T-helper 2 cell treated with Interferon-gamma antibody and Interleukin-4, amounts not matched to agents 100 ng/mL and 5 ng/mL, for 36 hours (primary cell): ENCODE measurements at regions not wholly inside any gene's neighbourhood (a gene's known extent, or its start where the extent isn't known, plus 50 kb on each side); places are given as distances from the start of the nearest gene placed in this dataset.
"Not testable (repeated sequence)": the region's sequence is repeated elsewhere in the genome, so short reads cannot be mapped to it uniquely, and the experiment has no call there.

Experiments used
- intact Hi-C: fragments of 100-400 bp; cut with micrococcal nuclease; formaldehyde crosslinking; loops from one replicate; pipeline ENCODE4 v1.15.1; 2023

DNA sequence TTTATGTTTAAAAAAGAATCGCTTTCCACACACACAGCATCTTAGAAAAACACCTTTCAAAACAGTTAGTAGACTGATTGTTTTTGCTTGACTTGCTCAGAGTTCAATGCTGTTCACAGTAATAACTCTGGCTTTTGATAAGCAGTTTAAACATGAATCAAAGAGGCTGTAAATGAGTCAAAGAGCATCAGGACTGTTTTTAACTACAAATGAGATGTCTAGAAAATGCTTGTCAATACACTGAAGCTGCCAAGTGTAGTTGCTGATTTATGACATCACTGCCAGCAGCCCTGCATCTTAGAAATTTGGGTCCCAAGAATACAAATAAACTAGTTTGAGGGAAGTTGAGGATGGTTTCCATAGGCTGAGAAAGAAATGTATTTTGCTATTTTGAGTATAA lies 2057.1 kb upstream of the PCDH20 start:
- intact Hi-C loops: no loop called here

DNA sequence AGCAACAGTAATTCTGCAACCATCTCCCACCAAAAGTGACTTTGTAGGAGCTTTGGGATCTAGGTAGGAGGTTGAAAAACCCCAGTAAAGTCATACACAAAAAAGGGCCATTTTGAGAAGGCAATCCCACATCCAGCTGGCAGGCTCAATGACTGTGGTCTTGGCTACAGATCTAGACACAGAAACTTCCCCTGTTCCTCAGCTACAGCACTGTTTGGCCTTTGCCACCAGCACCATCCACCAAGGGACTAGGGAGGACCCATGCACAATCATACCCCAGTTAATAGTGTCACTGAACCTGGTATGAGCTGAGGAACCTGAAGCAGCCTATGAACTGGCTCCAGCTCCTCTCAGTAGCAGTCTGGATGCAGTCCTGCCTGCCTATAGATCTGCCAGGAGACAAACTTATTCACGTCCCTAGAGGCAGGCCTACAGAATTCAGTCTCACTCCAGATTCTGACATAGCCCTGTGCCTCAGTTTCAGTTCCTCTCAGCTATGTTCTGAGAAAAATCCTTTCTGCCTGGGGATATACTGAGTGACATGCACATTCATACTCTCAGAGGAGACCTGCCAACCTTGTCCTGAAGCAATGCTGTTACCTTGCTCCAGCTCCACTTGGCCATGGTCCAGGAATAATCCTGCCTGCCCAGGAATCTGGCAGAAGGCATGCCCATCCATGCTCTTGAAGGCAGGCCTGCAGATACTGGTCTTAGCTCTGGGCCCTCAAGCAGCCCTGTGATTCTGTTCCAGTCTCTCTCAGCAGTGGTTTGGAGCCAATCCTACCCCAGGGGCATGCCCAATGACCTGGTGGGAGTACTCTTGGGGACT lies 2048.3 kb upstream of the PCDH20 start:
- intact Hi-C loops: no loop called here

DNA sequence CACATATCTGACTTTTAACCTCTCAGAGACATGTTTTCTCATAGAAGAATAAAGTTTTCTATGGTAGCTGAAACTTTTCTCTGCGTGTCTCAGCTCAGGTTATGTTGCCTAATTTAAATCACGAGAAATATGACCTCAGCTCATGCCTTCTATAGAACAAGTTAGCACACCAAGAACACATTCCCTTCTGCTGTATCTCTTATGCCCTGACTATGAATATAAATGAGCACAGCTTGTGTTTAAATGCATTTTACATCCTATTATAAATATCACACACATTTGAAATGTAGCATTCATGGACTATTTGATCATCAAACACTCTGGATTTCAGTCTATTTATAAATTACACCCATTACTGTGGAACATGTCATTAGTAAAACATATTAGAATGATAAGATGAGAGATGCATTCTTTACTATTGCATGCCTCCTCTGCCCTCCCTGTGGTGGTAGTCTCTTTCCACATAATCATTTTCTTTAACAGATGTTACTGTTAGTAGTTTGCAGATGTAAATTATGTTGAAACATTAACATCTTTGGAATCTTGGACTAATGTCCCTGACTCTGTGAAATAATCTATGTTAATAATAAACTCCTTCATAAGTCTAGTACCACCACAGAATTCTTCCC lies 2044.9 kb upstream of the PCDH20 start:
- intact Hi-C loops: no loop called here

DNA sequence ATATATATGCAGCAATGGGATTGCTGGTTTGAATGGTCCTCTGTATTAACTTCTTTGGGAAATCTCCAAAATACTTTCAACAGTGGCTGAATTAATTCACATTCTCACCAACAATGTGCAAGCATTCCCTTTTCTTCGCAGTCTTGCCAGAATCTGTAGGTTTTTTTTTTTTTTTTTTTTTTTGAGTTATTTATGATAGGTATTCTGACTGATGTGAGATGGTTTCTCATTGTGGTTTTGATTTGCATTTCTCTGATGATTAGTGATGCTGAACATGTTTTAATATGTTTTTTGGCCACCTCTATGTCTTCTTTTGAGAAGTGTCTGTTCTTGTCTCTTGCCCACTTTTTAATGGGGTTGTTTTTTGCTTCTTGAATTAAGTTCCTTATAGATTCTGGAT lies 2041.5 kb upstream of the PCDH20 start:
- intact Hi-C loops: no loop called here

DNA sequence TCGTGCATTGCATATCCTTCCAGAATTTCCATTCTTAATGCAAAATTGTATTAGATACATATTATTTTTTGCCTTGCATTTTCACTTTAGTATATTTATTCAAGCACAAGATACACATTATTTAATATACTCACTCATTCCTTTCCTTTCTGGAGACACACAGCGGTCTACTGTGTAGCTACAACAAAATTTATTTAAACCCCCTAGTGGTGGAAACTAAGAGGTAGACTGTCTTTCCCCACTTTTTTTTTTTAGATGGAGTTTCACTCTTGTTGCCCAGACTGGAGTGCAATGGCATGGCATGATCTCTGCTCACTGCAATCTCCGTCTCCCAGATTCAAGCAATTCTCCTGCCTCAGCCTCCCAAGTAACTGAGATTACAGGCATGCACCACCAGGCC lies 2040.3 kb upstream of the PCDH20 start:
- intact Hi-C loops: no loop called here

DNA sequence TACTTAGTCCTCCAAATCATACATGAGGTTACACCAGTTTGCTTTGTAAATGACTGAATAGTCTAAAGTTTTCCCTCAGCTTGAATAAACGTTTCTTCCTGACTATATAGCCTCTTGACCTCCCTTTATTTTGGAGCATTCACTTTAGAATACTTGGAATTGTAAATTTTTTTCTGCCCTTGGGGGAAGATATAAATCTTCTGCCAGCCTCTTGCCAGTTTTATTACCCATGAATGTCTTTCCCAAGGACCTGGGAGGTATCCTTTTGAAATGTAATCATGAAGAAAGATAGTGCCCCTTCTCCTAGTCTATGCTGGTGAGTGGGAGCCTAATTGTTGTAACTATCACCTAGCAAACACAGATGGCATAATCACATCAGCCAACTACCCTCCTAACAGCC lies 2033.9 kb upstream of the PCDH20 start:
- intact Hi-C loops: no loop called here

DNA sequence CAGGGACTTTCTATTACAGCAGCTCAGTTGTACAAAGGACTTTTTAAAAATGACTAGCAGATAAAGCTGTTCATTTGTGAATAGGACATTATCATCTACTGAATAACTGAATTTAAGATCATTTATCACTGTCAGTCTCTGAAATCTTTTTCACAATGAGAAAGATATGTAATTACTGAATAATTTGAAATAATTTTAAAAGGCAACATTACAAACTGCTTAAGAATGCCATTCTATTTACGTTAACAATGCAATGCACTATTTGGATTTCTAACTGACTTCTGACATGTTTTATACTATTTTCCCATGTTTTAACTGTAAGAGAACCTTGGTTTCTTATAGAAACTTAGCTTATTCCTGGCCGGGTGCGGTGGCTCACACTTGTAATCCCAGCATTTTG lies 2033.0 kb upstream of the PCDH20 start:
- intact Hi-C loops: no loop called here

DNA sequence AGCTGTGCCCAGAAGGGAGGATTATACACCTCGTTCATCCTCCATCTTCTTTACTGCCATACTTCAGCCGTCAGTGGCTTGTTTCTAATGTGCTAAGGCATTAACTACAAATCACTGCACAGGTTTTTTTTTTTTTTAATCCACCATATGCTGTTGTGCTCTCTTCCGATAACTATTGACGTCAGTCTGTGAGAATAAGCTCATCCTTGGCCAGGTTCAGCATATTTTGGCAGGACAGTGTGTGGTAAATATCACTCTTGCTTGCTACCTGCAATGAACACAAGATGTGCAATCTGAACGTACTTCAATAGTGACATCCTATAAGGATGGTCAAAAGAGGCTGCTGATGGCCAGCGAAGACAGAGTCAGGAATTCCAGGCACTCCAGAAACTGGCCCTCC lies 2030.7 kb upstream of the PCDH20 start:
- intact Hi-C loops: no loop called here

DNA sequence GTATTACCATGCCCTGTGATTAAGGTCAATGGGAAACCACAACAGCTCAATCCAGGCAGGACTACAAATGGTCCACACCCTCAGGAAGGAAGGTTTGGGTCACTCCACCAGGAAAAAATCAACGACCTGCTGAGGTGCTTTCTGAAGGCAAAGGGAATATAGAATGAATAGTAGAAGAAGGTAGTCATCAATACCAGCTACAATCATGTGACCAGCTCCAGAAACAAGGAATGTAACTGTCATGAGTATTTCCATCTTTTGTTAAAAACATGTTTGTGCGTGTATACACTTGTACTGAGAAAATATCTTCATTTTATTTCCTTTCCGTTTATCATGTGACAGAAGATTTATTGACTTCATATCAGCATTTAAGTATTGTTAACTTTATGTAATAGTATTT lies 2028.6 kb upstream of the PCDH20 start:
- intact Hi-C loops: not testable (repeated sequence)

DNA sequence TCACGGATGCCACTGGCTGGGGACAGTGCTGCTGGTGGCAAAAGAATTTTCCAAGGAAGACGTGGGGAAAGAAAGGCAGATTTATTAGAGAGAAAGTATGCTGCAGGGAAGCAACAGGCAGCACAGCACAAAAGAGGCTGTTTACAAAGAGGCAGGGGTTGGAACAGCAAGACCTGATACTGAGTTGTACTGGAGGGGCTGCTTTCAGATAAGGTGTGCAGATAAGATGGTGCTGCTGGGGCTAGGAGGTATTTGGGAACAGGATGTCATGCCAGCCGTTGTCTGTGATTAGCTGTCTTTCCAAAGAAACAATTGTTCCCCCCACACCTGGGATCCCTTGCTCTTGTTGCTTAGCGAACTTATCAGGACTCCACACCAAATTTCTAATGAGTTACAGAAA lies 2023.3 kb upstream of the PCDH20 start:
- intact Hi-C loops: no loop called here

DNA sequence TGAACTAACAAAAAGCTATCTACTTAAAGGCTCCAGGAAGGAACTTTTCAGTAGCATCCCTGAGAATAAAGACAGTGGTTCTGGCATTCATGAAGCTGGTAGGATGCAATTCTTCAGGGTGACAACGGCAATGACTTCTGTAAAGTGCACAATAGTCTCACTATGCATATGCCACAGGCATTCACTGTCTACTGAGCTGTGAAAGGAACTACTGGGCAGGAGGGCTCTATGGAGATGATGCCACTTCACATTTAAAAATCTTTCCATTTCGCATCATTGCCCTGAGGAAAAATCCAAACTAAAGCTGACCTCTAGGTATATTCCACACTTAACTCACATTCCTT lies 2020.6 kb upstream of the PCDH20 start:
- intact Hi-C loops: no loop called here

DNA sequence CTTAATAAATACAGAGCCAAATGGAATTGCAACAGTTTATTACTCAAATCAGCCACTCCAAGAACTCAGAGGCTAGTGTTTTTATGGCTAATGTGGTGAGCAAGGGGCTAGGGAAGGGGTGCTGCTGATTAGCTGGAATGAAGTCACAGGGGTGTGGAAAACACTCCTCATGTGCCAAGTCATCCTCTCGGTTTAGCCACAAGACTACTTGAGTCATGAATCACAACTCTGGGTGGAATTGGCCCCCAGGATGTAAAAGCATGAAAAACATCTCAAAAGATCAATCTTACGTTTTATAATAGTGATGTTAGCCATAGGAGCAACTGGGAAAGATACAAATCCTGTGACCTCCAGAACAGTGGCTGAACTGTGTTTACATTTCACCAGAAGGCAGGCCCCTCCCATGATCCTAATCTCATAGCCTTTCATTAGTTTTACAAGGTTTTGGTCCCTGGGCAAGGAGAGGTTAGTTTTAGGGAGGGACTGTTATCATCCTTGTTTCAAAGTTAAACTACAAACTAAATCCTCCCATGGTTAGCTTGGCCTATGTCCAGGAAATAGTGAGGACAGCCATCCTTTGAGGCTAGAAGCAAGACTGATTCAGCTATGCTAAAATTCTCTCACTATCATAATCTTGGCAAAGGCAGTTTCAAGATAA lies 2020.1 kb upstream of the PCDH20 start:
- intact Hi-C loops: no loop called here

DNA sequence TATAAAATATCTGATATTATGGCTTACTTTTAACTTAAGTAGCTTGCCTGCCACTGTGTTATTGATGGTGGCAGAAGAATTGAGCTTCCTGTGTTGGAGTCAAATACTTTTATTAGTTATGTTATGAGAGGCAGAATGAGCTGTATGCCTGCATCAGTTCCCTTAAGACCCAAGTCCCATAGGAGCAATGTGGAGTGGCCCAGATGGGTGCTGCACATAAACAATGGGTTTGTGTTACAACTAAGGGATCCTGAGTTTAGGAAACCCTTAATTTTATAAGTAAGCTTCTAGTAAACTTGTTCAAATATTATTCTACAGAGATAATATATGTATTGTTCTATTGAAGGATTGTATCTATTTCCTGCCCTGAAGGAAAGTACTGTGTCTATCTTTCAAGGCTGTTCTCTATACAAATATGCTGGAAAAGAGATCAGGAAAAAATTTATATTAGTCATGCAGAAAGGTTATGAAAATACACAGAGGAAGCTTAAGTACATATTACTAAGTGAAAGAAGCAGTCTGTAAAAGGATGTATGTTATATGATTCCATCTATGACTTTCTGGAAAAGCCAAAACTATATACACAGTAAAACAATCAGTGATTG lies 2018.0 kb upstream of the PCDH20 start:
- intact Hi-C loops: no loop called here

DNA sequence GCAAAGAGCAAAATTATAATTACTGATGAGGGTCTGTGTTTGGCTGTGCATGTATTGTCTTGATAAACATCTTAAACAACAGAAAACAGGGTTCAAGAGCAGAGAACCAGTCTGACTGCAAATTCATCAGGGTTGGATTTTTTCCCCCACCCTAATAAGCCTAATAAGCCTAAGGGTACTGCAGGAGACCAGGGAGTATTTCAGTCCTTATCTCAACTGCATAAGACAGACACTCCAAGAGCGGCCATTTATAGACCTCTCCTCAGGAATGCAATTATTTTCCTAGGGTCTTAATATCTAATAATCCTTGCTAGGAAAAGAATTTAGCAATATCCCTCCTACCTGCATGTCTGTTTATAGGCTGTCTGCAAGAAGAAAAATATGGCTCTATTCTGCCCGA lies 2011.5 kb upstream of the PCDH20 start:
- intact Hi-C loops: no loop called here

DNA sequence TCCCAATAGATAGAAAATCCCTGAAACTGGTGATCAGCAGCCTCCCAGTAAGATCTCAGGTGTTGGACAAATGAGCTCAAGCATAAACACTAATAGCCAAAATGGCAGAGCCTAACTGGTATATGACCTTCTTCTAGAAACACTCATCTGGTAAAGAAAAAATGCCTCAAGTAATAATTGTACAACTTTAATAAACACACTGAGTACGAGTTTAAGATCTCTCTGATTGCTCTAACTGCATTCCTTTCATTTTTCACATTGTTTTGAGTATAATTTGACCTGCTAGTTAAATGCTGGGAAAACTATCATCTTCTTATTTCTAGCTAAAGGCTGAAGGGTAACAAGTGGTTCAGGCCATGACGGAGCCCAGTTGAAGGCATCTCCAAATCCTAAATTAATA lies 2009.5 kb upstream of the PCDH20 start:
- intact Hi-C loops: no loop called here

DNA sequence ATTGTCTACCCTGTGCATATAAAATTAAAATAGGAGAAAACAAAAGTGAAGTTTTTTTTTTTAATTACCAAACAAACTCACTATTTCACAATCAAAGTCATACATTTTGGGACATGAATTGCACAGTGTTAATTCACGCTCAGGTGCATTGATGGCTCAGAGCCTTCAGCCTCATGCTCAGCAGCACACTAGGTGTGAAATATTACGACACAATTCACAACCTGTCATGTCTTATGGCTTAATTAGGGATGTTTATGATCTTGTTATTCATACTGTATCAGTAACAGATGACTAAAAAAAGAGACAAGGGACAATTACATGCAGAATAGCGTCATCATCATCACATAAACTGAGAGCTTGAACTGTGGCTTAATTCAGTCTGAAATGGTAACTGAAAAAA lies 2005.5 kb upstream of the PCDH20 start:
- intact Hi-C loops: no loop called here

DNA sequence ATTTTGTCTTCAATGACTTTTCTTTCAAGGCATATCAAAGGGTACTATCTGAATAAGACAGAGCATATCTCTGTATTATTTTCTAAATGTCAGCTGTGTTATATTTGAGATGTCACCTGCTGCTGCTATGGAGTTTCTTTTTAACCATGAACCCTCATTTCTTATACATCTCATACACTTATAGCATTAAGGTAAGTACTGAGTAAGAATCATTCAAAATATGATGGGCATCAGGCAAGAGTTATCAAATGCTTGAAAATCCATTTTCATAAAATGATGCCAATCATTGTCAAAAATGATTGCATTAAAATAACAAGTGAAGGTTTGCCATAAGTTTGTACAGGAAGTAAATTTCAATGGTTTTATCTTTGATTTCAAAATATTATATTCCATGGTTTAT lies 2005.0 kb upstream of the PCDH20 start:
- intact Hi-C loops: no loop called here

DNA sequence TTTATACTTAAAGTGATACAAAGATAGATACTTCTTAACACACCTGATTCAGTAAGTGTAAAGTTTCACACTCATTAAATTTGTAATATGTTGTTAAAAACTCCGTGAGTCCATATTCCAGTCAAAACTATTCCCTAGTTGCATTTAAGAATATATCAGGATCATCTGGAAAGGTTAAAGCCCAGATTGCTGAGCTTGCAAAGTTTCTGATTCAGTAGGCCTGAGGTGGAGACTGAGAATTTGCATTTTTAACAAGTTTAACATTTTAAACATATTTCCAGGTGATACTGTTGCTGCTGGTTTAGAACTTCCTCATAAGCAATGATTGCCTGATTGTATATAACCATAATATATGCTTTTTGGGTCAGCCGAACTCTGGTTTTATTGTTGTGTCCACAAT lies 1998.6 kb upstream of the PCDH20 start:
- intact Hi-C loops: no loop called here

DNA sequence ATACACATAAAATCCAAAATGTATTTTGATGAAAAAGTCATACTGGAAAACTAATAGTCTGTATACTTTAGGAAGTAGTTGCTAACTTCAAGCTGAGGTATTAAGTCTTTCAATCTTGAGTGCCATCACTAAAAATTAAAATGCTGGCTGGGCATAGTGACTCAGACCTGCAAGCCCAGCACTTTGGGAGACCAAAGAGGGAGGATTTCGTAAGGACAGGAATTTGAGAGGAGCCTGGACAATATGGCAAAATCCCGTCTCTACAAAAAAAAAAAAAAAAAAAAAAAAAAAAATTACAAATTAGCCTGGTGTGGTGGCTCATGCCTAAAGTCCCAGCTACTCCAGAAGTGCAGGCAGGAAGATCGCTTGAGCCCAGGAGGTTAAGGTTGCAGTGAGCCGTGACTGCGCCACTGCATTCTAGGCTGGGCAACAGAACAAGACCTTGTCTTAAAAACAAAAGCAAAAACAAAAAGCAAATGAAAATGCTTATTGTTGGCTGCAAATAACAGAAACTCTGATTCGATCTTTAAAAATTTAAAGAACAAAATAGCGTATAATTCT lies 1994.2 kb upstream of the PCDH20 start:
- intact Hi-C loops: no loop called here

DNA sequence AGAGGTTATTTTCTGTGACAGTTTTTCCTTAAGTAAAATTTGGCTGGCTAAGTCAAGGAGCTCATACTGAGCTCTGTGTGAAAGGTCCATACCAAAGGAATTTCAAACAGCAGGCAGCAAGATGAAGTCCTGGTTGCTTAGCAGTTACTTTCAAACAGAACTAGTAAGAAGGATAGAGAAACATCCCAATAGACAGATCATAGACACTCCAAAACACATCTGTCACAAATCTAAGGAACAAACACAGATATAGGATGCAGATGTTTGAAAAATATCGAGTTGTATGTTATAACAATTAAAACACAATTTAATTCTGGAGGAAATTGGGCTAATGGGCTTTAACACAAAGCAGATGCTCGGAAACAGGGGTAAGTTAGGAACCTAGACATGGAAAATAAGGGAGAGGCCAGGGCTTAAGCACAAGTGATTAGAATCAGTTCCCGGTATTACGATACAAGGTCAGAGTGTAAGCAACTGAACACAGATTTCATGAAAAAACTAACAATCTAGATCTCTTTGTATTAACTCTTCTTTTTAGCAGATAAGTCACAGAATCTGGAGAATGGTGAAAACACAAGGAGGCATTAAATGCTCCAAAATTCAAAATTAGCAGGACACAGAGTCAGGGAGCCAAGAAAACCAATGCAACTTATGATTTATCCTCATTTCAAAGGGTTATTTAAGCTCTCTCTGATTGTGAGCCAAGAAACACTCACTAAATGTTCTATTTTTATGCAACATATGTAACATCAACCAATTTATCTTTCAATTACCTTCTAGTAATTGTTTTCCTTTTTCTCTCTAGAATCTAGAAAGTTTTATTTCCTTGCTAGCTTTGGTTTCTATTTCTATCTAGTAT lies 1992.9 kb upstream of the PCDH20 start:
- intact Hi-C loops: no loop called here

DNA sequence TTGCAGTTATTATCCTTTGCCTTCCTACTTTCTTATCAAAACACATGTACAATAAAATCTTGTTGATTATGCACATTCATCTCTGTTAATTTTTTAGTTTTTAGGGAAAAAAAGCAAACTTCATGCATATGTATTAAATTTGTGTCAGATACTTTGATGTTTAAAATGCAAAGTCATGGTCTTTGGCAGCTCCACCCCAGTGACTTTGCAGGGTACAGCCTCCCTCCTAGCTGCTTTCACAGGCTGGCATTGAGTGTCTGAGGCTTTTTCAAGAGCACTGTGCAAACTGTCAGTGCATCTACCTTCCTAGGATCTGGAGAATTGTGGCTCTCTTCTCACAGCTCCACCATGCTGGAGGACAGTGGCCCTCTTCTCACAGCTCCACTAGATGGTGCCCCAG lies 1988.1 kb upstream of the PCDH20 start:
- intact Hi-C loops: no loop called here
